ENCODE measurements at regions not wholly inside any gene's neighbourhood (a gene's known extent, or its start where the extent isn't known, plus 50 kb on each side); places are given as distances from the start of the nearest gene placed in this dataset.

DNA sequence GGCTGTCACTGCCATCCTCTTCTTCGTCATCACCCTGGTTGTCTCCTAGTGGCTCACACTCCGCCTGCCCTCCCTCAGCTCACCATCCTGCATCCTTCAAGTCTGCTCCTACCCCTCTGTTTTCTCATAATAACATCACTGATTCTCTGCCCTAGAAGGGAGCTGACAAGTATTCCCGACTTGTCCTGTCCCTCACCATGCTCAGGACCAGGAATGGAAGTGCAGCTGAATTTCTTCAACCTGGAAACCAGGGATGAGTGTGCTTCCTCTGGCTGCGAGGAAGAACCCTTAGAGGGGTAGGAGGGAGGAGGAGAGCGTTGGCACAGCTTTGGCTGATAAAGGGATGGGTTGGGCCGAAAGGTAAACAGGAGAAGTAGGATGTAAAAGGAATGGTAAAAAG lies 174.8 kb upstream of the GPR26 start:
- DNase-seq (ENCODE audit: low read depth), result no peak

DNA sequence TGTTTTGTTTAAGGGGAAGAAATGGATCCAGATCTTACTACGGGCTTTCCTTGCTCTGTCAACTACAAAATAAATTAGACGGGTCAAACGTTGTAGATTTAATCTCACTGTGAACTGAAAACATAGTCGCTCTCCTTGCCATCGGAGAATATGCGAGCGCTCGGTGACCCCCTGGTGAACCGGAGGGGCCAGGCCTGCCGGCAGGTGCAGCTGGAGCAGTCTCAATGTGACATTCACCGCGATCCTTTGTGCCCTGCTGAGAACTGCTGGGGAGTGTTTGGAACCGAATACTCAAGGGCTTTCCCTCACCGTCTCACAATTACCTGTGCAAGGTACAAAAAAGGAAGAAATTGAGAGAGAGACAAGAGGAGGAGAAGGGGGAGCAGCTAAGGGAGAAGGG lies 174.1 kb upstream of the GPR26 start:
- no peak for DNase-seq (ENCODE audit: low read depth)

- DNase-seq (ENCODE audit: low read depth), result no peak
Measured at GRCh38 chr10:123494301-123494808, 171.8 kb upstream of the GPR26 start.

- peak; percentile 9 for DNase-seq (ENCODE audit: low read depth)
Measured at GRCh38 chr10:123496375-123496774, 169.8 kb upstream of the GPR26 start.

DNA sequence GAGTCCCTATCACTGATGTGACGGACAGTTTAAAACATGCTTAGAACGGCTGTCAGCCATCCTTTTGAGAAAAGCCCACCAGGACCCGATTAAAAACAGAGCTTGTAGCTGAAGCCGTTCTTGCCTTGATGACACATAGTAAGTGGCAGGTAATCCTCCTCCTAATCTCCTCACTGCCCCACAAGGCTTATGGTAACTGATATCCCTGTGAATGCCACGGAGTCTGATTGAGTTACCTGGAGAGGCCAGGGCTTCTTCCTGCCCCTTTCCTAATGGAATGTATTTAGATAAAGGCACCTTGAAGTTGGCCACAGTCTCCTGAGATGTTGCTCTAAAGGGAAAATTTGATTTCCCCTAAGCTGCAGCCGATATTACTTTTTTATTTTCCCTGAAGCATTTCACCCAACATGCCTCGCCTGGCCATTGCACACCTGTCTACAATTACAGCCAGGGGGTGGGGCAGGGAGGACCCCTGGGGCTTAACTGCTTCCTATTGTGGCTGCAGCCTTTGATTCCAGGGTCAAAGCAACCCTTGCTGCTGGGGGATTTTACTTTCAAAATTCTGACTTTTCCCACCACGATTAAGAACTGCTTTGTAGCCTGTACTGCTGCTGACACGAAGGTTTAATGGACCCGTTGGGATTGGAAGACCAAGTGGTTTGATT lies 169.0 kb upstream of the GPR26 start:
- DNase-seq (ENCODE audit: low read depth), result no peak

DNA sequence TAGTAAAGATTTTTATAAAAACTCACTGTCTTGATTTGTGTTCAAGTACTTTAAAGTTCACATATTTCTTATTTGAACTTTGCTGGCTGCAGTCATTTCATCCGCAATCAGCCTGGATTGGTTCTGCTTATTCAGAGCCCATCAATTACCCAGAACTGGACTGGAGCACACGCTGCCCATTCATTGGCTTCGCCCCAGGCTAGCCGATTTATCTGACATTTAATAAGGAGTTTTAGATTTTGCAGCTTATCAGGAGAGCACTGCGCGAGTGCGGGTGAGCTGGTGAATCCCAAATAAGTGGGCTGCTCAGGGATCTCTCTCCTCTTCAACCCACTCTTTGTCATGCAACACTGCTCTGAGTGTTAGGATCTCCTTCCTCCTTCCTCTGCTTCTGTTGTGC lies 166.0 kb upstream of the GPR26 start:
- DNase-seq (ENCODE audit: low read depth), result no peak

DNA sequence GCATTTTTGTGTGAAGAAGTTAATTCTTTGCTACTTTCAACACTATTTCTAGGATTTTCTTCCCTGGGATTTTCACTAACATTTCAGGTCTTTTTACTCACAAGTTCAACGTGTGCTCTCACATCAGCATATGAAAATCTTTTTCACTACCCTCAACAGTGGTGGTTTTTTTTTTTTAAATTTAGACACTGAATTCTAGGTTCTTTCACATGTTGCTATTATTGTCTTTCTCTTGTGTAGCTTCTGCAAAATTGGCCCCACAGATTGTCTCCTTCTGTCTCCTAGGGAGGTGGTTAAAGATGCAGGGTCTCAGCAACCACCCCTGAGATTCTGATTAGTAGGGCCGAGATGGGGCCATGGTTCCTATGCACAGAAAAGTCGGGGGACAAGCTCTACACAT lies 165.0 kb upstream of the GPR26 start:
- DNase-seq (ENCODE audit: low read depth), result no peak

DNA sequence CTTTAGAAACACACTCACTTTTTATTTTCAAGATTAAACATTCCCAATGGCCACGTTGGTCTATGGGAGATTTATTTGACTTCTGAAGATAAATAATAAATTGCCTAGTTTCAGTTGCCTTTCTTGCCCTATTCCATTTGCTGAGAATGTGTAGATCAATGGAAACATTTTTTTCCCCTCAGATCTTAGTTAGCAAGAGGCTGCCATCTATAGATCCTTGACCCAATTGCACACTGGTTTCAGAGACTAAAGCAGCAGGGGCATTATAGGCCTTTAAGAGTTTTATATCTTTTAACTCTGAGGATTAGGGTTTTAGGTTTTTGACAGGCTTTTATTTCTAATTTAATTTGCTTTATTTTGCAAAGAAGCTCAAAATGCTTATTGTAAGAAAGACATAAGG lies 163.2 kb upstream of the GPR26 start:
- no peak for DNase-seq (ENCODE audit: low read depth)

- DNase-seq (ENCODE audit: low read depth), result no peak
Measured at GRCh38 chr10:123506455-123506854, 159.7 kb upstream of the GPR26 start.

GRCh38 chr10:123507298-123507697 lies 158.9 kb upstream of the GPR26 start:
- DNase-seq (ENCODE audit: low read depth), result no peak

DNA sequence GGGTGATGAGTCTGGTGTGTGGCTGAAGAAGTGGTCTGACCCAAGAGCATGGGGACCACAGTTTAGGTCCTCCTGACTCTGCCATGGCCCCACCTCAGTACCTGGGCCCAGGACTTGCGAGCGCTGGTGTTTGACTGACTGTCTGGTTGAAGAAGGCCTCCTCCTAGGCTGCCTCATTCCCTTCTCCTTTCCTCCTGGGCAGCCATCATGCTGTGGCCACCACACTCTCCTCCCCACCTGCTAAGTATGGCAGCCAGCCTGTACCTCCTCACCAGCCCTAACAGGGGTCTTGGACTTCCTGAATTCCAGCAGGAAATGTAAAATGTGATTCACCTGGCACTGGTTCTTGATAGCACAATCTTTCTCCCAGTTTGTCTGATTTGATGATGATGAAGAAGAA lies 156.8 kb upstream of the GPR26 start:
- no peak for DNase-seq (ENCODE audit: low read depth)

DNA sequence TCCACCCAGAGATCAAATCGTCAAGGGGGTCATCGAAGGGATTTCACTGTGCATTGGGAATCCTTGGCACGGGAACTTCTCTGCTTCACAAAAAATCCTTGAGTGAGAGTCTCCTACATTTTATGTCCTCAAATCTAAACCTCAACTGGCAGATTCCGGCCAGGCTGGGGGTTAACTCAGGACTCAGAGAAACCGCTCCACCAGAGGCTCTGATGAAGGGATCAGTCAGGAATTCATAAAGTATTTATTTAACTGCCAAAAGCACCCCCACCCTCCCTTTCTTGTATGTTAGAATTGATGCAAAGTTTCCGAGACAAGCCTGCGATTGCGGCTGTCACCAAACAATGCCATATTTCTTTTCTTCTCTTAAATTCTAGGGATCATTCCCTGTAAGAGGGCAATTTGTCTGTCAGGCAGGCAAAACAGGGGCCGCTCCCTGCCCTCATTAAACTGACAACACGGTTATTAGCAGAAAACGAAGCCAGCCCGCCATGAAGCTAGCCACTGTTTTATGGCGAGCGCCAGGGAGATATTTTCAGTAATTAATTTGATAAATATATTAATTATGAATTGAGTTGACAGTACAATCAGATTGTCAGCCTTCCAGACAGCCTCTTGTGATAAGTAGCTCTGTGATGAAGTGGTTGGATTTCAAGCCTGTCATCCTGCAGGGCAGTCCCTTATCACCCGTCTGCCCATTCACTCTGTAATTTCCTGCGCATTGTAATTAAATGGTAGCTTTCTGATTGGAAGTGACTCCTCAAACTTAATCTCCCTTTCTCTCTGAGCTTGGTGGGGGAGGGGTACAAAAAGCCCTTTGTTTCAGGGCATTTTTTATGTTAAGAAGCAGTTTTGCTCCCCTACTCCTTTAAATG lies 153.0 kb upstream of the GPR26 start:
- DNase-seq (ENCODE audit: low read depth), result no peak

DNA sequence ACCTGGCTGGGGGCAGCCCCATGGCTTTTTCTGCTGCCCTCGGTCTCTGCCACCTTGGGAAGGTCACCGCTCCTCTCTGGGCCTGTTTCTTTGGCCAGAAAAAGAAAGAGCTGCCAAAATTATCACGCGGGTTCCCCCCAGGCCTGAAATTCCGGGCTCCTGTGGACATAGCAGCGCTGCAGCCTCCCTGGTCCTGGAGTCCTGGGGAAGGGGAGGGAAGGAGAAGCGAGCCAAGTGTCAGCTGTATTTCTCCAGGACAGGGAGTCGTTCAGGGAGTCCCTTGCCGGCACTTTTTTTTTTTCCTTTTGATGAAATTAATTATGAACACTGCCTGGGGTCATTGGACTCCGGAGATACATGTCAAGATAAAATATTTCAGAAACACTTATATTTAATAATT lies 152.3 kb upstream of the GPR26 start:
- no peak for DNase-seq (ENCODE audit: low read depth)

DNA sequence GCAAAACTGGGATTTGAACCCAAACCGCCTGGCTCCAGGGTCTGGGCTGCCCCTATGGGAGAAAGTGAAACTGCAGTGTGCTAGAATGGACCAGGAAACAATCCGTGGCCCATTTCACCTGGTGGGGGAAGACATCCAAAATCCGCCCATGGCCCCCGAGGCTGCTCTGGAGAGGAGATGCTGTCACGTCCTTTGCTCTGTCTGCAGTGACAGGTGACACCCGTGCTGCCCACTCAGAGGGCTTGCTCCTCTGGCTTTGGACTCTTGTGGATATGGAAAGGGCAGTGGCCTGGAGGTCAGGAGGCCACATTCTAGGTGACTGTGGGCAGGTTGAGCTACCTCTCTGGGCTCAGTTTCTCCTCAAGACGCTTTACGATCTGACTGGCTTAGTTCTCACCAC lies 151.2 kb upstream of the GPR26 start:
- DNase-seq (ENCODE audit: low read depth), result no peak

DNA sequence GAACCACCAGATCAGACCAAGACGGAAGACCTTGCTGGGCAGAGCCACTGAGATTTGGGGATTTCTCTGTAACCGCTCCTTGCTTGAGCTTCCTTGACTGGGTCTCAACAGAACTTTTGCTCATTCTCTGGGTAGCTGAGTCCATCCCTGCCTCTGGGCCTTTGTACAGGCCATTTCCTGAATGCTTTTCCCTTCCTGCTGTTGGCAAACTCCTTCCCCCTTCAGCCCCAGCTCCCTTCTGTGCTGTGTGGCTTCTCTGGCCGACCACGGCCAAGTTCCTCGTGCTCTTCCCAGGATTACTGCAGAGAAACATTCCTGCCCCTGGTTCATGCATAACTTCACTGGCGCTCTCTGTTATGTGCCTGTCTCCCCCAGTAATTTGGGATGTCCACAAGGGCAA lies 150.5 kb upstream of the GPR26 start:
- DNase-seq (ENCODE audit: low read depth), result no peak

DNA sequence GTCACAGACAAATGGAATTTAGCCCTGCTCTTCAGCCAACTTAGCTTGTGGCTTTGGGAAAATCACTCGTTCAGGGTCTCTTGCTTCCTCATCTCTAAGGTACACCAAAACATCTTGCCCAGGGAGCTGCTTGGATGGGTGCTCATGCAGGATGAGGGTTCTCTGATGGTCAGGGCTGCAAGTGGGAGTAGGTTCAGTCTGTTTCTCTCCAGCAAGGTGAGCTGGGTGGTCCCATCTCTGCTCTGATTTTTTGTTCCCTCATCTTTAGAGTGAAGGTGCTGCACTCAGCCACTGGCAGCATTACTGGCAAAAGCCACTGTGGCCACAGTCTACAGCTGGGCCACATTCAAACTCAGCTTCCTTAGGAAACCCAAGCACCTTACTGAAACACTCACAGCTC lies 149.9 kb upstream of the GPR26 start:
- DNase-seq (ENCODE audit: low read depth), result no peak

DNA sequence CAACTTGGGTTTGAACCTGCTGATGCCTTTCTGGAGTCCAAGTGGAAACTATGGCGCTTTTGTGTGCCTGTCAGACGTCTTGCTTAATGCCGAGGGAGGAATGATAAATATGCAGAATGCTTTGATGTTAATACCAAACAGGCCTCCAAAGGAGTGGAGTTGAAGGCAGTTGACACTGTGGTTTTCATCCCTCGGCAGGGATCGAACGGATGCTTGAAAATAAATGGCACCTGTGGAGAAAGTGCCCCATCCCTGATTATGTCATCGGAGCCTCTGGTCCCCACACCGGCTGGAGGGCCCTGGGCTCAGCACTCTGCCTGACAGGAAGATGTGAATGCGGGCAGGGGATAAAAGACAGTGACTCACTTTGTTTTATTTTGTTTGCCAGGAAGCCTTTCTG lies 148.7 kb upstream of the GPR26 start:
- DNase-seq (ENCODE audit: low read depth), result no peak

- DNase-seq (ENCODE audit: low read depth), result no peak
Measured at GRCh38 chr10:123517901-123518300, 148.3 kb upstream of the GPR26 start.

DNA sequence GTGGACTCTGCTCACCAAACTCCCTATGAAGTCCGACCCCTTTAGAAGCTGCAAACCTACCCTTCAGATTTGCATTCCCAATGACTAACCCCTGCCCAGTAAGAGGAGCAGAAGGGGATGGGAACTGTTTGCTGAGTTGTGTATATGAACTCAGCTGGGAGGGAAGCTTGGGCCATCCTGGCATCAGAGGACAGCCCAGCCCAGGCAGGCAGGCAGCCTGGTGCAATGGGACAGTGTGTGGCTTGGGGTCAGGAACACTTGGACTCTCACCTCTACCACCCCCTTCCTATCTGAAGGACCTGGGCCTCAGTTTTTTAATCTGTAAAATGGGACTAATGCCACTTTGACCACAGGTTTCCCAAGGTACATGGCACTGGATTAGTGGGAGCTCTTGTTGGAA lies 147.4 kb upstream of the GPR26 start:
- no peak for DNase-seq (ENCODE audit: low read depth)

- DNase-seq (ENCODE audit: low read depth), result no peak
Measured at GRCh38 chr10:123519861-123520260, 146.3 kb upstream of the GPR26 start.

- DNase-seq (ENCODE audit: low read depth), result no peak
Measured at GRCh38 chr10:123521076-123521475, 145.1 kb upstream of the GPR26 start.

DNA sequence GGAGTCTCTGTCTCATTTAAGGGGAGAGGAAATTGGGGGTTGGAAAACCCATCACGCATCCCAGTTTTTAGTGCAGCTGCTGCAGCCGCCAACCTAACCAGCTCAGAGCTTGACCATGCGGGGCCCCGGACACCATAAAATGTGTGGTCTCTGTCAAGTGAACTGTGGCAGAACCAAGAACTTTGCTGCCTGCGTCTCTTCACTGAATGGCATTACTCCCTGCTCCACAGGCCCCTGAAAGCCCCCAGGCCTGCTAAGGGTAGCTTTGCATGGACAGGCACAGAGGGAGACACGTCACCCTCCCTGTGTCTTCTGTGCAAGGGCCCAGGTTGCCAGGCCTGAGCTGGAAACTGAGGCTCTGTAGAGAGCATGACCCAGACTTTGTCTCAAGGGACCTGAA lies 144.6 kb upstream of the GPR26 start:
- no peak for DNase-seq (ENCODE audit: low read depth)

DNA sequence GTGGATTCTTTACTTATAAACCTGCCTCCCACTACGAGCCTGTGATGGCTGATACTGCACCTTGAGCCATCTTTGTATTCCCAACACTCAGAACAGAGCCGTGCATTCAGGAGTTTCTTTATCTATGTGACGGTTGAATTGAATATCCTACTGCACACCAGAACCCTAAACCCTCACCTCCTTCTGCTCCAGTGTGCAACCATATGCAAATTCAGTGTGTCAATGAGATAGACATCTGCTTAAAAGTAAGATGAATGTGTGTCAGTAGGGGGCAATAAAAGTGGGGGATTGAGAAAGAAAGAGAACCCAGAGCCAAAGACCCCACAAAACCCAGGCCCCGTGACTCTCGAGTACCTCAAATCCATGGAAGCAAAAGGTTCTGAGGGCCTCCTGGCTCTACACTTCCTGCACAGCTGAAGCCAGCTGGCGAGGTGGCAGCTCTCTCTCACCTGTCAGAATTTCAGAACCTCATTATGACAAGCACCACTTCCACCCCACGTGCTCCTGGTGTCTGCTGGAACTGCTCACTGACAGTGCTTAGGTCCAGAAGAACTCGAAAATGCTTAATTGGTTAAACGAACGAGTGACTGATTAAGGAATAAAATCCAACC lies 143.3 kb upstream of the GPR26 start:
- no peak for DNase-seq (ENCODE audit: low read depth)
